Small intestine (tissue), 7 donors: ENCODE measurements at regions not wholly inside any gene's neighbourhood (a gene's known extent, or its start where the extent isn't known, plus 50 kb on each side); places are given as distances from the start of the nearest gene placed in this dataset.
A peak's percentile ranks its signal among the peaks of the same experiment; 100 is the strongest.

Experiments
- DNase-seq, 2 donors: peaks; one replicate each; pipeline versions ENCODE4 v3.0.0 to v3.0.0-alpha.2; 2013
- FAIRE-seq: peaks from 2 replicates; lab custom pipeline; 2012; peaks lifted over from hg19 to GRCh38; lab: Jason Lieb, UNC
- H3K27ac ChIP-seq, 3 donors: one replicate each; pipeline ENCODE4 v1.5.1; 2013; ENCODE audit warnings: low read length in 2 of 3, mild to moderate bottlenecking in 2 of 3, control low read depth in 1 of 3, inconsistent platforms in 1 of 3, low read depth in 1 of 3, moderate library complexity in 1 of 3
- H3K27me3 ChIP-seq, 3 donors: one replicate each; pipeline ENCODE4 v1.6.1; 2013; ENCODE audit warnings: low read length in 3 of 3, inconsistent platforms in 1 of 3; ENCODE audit not compliant: control insufficient read depth in 3 of 3, insufficient read depth in 3 of 3
- H3K36me3 ChIP-seq, 3 donors: one replicate each; pipeline ENCODE4 v1.6.1; 2013; ENCODE audit warnings: low read length in 3 of 3, inconsistent platforms in 1 of 3, low read depth in 1 of 3, mild to moderate bottlenecking in 1 of 3, moderate library complexity in 1 of 3; ENCODE audit not compliant: control insufficient read depth in 3 of 3, insufficient read depth in 2 of 3
- H3K4me1 ChIP-seq, 3 donors: one replicate each; pipeline ENCODE4 v1.6.1; 2013; ENCODE audit warnings: low read length in 2 of 3, inconsistent platforms in 1 of 3, low read depth in 1 of 3, mild to moderate bottlenecking in 1 of 3, moderate library complexity in 1 of 3; ENCODE audit not compliant: control insufficient read depth in 3 of 3, insufficient read depth in 2 of 3
- H3K4me3 ChIP-seq, 3 donors: one replicate each; pipeline ENCODE4 v1.5.1; 2013; ENCODE audit warnings: low read length in 3 of 3, control low read depth in 1 of 3, inconsistent platforms in 1 of 3, low read depth in 1 of 3, mild to moderate bottlenecking in 1 of 3, moderate library complexity in 1 of 3
- H3K9me3 ChIP-seq, 2 donors: one replicate each; pipeline ENCODE4 v1.6.1; 2013; ENCODE audit warnings: low read depth in 1 of 2, low read length in 1 of 2; ENCODE audit not compliant: control insufficient read depth in 2 of 2, insufficient read depth in 1 of 2
- WGBS, 3 donors: extraction: QIAGEN DNeasy Blood & Tissue Kit; methylation state at CpG; one replicate each; pipeline ENCODE4 v1.1.7; 2013; 5-methylcytosine and 5-hydroxymethylcytosine counted together
- donor health status: healthy with polysubstance abuse.
- donor health status: control.
- donor health status: control.
- donor health status: Bipolar disorder and iron deficiency.
- donor health status: healthy.

DNA sequence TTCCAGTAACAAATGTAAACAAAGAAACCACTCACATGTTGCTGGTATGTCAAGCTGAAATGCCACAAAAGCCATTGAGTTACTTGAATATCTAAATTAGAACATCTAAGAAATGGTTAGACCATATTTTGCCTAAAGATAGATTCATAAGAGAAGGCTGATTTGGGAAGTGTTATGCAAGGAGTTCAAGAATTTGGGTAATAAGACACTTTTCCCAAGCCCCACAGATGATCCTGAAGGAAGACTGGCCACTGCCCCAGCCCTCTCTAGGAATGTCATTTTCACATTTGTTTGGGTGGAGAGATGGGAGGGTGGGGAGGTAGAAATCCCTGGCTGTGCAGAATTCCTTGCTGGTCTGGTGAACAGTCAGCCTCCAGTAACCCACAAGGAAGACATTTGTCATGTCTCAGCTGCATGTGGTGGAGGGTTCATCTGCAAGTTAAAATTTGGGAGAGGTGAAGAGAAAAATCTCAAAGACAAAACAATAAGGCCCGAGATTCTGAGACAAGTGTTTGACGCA lies 427.2 kb upstream of the KLF6 start:
- H3K36me3 ChIP-seq: no peaks in the 10 kb centered on the region
- DNase-seq (no peak), FAIRE-seq (no peak)
- H3K27me3 ChIP-seq: peaks cover 0 to 3% (median 0%) of the 10 kb centered on the region in 3 donors
- H3K27ac ChIP-seq: no peak overlapping the region
- H3K4me1 ChIP-seq: peaks cover 0 to 11% (median 2%) of the 10 kb centered on the region in 3 donors
- H3K4me3 ChIP-seq: no peak overlapping the region
- H3K9me3 ChIP-seq: no peaks in the 10 kb centered on the region
- WGBS, 3 donors: 91 to 94% (median 93%) methylated on average over 2 of the region's 2 CpGs

- Histone ChIP-seq H3K4me3 (no peak overlapping the region), H3K27me3 (peaks cover 0 to 5% (median 0%) of the 10 kb centered on the region in 3 donors), H3K4me1 (no peaks in the 10 kb centered on the region), H3K36me3 (no peaks in the 10 kb centered on the region), H3K9me3 (no peaks in the 10 kb centered on the region), H3K27ac (no peak overlapping the region)
- 52 to 75% (median 74%) methylated on average over 5 of the region's 5 CpGs for WGBS, 3 donors
- DNase-seq: no peak
- no peak for FAIRE-seq
Observed at GRCh38 chr10:4208499-4208898, 423.5 kb upstream of the KLF6 start.

DNA sequence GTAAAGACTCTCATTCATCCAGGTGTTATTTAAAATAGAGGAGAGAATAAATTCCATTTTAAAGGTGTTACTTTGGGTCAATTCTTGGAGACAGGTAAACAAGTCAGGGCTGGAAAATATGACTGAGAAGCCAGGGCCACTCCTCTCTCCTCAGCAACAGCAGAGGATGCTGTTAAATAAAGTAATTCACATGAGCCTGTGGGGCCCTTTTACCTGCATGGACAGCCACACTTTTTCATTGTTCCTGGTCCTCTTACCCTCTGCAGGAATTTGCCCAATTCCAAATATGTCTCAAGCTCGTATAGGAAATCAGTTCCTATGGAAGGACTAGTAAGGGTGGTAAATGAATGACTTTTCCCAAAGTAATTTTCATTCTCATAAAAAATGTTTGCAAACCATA lies 420.1 kb upstream of the KLF6 start:
- Histone ChIP-seq H3K27me3 (peaks cover 0 to 5% (median 0%) of the 10 kb centered on the region in 3 donors), H3K27ac (no peak overlapping the region), H3K4me1 (no peaks in the 10 kb centered on the region), H3K9me3 (no peaks in the 10 kb centered on the region), H3K4me3 (no peak overlapping the region), H3K36me3 (no peaks in the 10 kb centered on the region)
- DNase-seq: no peak
- no peak for FAIRE-seq
- 52 to 72% (median 64%) methylated on average over 1 of the region's 1 CpG for WGBS, 3 donors

DNA sequence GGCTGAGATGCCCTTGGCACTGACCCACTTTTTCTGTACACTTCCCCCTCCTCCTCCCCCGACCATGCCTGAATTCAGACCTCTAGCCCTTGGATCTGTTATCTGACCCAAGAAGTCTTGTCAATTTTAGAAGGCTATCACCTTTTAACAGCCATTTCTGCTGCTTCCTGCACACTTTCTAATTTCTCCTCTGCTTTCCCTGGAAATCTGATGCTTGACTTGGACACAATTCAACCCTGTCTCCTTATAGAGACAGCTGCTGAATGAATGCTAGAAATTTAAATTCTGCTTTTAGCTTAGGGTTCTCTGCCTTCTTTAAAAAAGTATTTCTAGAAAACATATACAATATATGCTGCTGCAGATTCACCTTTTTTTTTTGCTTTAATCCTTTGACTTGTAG lies 417.9 kb upstream of the KLF6 start:
- 63 to 77% (median 69%) methylated on average over 1 of the region's 1 CpG for WGBS, 3 donors
- no peaks in the 10 kb centered on the region for H3K36me3 ChIP-seq
- H3K27me3 ChIP-seq: peaks cover 0 to 2% (median 0%) of the 10 kb centered on the region in 3 donors
- DNase-seq (no peak), FAIRE-seq (no peak)
- no peaks in the 10 kb centered on the region for H3K4me1 ChIP-seq
- H3K9me3 ChIP-seq: no peaks in the 10 kb centered on the region
- H3K27ac ChIP-seq: no peak overlapping the region
- H3K4me3 ChIP-seq: no peak overlapping the region

DNA sequence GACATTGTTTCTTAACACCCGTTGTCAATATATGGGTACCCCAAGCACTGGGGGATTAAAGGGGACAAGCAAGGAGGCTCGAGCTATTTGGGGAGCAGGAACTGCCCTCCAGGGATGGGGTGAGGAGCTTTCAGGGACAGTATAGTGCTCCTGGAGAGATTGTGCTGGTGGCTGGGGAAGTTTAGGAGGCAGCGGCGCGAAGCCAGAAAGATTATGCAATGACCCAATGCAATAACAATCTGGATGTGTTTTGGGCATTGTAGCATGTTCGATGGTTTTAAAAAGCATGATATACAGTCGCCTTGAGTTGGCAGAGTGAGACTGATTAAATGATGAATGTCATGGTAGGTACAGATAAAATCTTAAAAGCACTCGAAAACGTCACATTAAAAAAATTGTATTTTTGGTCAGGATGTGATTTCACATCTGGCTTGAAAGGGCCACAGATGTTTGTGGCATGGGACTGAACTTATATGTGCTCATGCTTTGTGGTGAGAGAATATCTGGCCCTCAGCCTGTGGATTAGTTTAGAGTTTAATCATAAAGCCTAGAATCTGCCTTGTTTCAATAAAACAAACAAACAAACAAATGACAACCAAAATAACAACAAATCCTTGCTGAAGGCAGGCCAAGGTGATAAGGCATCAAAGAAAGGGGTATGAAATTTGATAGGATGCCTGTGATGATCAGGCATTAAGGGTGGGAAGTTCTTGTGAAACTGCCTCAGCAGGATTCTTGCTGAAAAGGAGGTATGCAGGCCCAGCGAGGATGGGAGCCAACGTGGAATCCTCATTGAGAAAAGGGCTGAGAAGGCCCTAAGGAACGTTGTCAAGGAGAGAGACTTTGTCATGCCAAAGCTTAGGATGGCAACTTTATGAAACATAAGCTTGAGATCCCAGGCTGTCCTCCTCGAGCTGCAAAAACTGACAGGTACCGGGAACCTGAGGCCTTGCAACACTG lies 417.1 kb upstream of the KLF6 start:
- no peak overlapping the region for H3K27ac ChIP-seq
- no peak for DNase-seq
- H3K4me1 ChIP-seq: no peaks in the 10 kb centered on the region
- no peaks in the 10 kb centered on the region for H3K36me3 ChIP-seq
- H3K9me3 ChIP-seq: no peaks in the 10 kb centered on the region
- 82 to 88% (median 85%) methylated on average over 14 of the region's 14 CpGs for WGBS, 3 donors
- FAIRE-seq: no peak
- H3K27me3 ChIP-seq: peaks cover 0 to 2% (median 0%) of the 10 kb centered on the region in 3 donors
- no peak overlapping the region for H3K4me3 ChIP-seq

GRCh38 chr10:4199196-4199595 lies 414.2 kb upstream of the KLF6 start:
- FAIRE-seq: no peak
- no peaks in the 10 kb centered on the region for H3K9me3 ChIP-seq
- H3K4me3 ChIP-seq: no peak overlapping the region
- H3K27me3 ChIP-seq: no peaks in the 10 kb centered on the region
- WGBS, 3 donors: 90 to 96% (median 93%) methylated on average over 2 of the region's 2 CpGs
- H3K4me1 ChIP-seq: no peaks in the 10 kb centered on the region
- H3K27ac ChIP-seq: no peak overlapping the region
- no peaks in the 10 kb centered on the region for H3K36me3 ChIP-seq
- no peak for DNase-seq

GRCh38 chr10:4198216-4198615 lies 413.2 kb upstream of the KLF6 start:
- Histone ChIP-seq H3K36me3 (no peaks in the 10 kb centered on the region), H3K4me3 (no peak overlapping the region), H3K27me3 (no peaks in the 10 kb centered on the region), H3K27ac (no peak overlapping the region), H3K4me1 (no peaks in the 10 kb centered on the region), H3K9me3 (no peaks in the 10 kb centered on the region)
- WGBS, 3 donors: 65 to 78% (median 77%) methylated on average over 5 of the region's 5 CpGs
- no peak for FAIRE-seq
- DNase-seq: peak in 1 of 2 donors; percentile 21

DNA sequence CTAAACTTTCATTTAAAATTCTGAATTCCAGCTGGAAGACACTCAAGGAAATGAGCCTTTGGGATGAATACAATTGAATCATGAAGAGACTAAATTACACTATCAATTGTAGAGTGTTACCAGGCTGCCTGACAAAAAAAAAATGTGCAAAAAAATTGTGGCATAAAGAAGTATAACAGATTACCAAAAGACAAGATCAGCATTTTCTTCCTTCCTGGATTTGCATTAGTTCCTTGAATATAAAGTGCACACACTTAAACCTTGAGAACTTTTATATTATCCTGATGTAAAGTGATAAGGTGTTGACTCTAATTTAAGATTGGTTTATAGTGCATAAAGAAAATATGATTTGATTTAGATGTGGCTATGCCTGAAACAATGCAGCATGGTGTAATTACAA lies 412.7 kb upstream of the KLF6 start:
- DNase-seq (no peak), FAIRE-seq (no peak)
- H3K27me3 ChIP-seq: no peaks in the 10 kb centered on the region
- no peak overlapping the region for H3K27ac ChIP-seq
- no peaks in the 10 kb centered on the region for H3K9me3 ChIP-seq
- no peaks in the 10 kb centered on the region for H3K4me1 ChIP-seq
- no peaks in the 10 kb centered on the region for H3K36me3 ChIP-seq
- no peak overlapping the region for H3K4me3 ChIP-seq
